Astrocyte (in vitro differentiated cells and primary cell): ENCODE measurements at regions not wholly inside any gene's neighbourhood (a gene's known extent, or its start where the extent isn't known, plus 50 kb on each side); places are given as distances from the start of the nearest gene placed in this dataset.

ENCODE experiments used
- DNase-seq: peaks from one replicate; pipeline ENCODE4 v3.0.0-alpha.2; 2010; ENCODE audit warnings: low read depth
- FAIRE-seq: peaks from 2 replicates; lab custom pipeline; 2011; peaks lifted over from hg19 to GRCh38; lab: Jason Lieb, UNC
- H2AFZ ChIP-seq: 2 replicates; pipeline ENCODE4 v1.6.0; 2012; ENCODE audit warnings: low read depth, low read length, inconsistent platforms
- H3K27ac ChIP-seq: 2 replicates; pipeline ENCODE4 v1.5.1; 2011; ENCODE audit warnings: low read depth, low read length, inconsistent platforms
- H3K27me3 ChIP-seq: 2 replicates; pipeline ENCODE4 v1.6.0; 2011; ENCODE audit warnings: low read length, inconsistent platforms; ENCODE audit not compliant: insufficient read depth
- H3K36me3 ChIP-seq: 2 replicates; pipeline ENCODE4 v1.5.1; 2011; ENCODE audit warnings: low read length, inconsistent platforms; ENCODE audit not compliant: insufficient read depth
- H3K4me1 ChIP-seq: 2 replicates; pipeline ENCODE4 v1.5.1; 2011; ENCODE audit warnings: low read length, inconsistent platforms; ENCODE audit not compliant: insufficient read depth
- H3K4me2 ChIP-seq: 2 replicates; pipeline ENCODE4 v1.6.0; 2012; ENCODE audit warnings: low read length, inconsistent platforms
- H3K4me3 ChIP-seq: 2 replicates; pipeline ENCODE4 v1.5.1; 2011; ENCODE audit warnings: low read depth, mild to moderate bottlenecking, low read length, inconsistent platforms; ENCODE audit not compliant: insufficient read depth
- H3K79me2 ChIP-seq: 2 replicates; pipeline ENCODE4 v1.6.0; 2012; ENCODE audit warnings: mild to moderate bottlenecking, low read length, inconsistent platforms; ENCODE audit not compliant: insufficient read depth
- H3K9ac ChIP-seq: 2 replicates; pipeline ENCODE4 v1.6.0; 2012; ENCODE audit warnings: mild to moderate bottlenecking, low read length, inconsistent platforms
- H3K9me3 ChIP-seq: 2 replicates; pipeline ENCODE4 v1.5.1; 2012; ENCODE audit warnings: low read depth, mild to moderate bottlenecking, low read length, inconsistent platforms; ENCODE audit not compliant: insufficient read depth
- H4K20me1 ChIP-seq: 2 replicates; pipeline ENCODE4 v1.6.0; 2012; ENCODE audit warnings: low read length, inconsistent platforms; ENCODE audit not compliant: insufficient read depth
- H3K27ac Mint-ChIP-seq: one replicate; pipeline ENCODE4 v1.8.0; 2021; ENCODE audit warnings: mild to moderate bottlenecking, mixed read lengths; ENCODE audit not compliant: unreplicated experiment
- H3K27me3 Mint-ChIP-seq: one replicate; pipeline ENCODE4 v1.8.0; 2021; ENCODE audit warnings: low read depth, mixed read lengths; ENCODE audit not compliant: unreplicated experiment
- H3K36me3 Mint-ChIP-seq: one replicate; pipeline ENCODE4 v1.8.0; 2021; ENCODE audit warnings: low read depth, mixed read lengths; ENCODE audit not compliant: unreplicated experiment
- H3K4me1 Mint-ChIP-seq: one replicate; pipeline ENCODE4 v1.8.0; 2021; ENCODE audit warnings: low read depth, mixed read lengths; ENCODE audit not compliant: unreplicated experiment
- H3K4me3 Mint-ChIP-seq: one replicate; pipeline ENCODE4 v1.8.0; 2021; ENCODE audit warnings: mild to moderate bottlenecking, moderate library complexity, mixed read lengths; ENCODE audit not compliant: unreplicated experiment
- H3K9me3 Mint-ChIP-seq: one replicate; pipeline ENCODE4 v1.8.0; 2021; ENCODE audit warnings: mild to moderate bottlenecking, mixed read lengths; ENCODE audit not compliant: unreplicated experiment
- EZH2 ChIP-seq: IDR thresholded peaks from 2 replicates; pipeline ENCODE4 v1.6.1; 2012; ENCODE audit warnings: mild to moderate bottlenecking, low read length, inconsistent platforms; ENCODE audit not compliant: insufficient read depth
- TF ChIP-seq, protein P1 (sequence below): IDR thresholded peaks from 2 replicates; pipeline ENCODE4 v1.5.1; 2011; ENCODE audit warnings: low read depth, mild to moderate bottlenecking, inconsistent platforms, low read length, moderate library complexity; ENCODE audit not compliant: insufficient read depth

DNA sequence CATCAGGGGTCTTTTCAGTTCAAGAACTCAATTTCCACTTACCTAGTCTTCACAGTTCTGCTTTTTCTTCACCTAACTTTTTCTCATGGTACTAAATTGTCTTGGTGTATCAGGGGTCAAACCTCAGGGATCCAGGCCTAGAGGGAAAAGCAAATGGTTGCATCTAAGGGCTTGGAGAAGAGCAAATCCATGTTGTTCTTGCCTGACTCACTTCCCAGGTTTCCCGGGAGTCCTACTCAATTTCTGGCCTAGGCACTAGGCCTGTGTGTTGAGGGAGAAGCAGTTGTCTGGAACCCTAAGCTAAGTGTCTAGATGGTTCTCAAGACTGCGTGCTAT, 191.9 kb upstream of the STK26 start:
- Histone ChIP-seq H3K27ac (peak overlapping the region; percentile 52), H3K79me2 (no peaks in the 10 kb centered on the region), H3K4me2 (peak overlapping the region; percentile 79), H3K9me3 (no peaks in the 10 kb centered on the region), H3K4me1 (no peaks in the 10 kb centered on the region), H3K27me3 (no peaks in the 10 kb centered on the region), H4K20me1 (no peaks in the 10 kb centered on the region), H2AFZ (peak overlapping the region; percentile 66), H3K4me3 (no peak overlapping the region), H3K36me3 (no peaks in the 10 kb centered on the region), H3K9ac (peak overlapping the region; percentile 38)
- no peaks in the 10 kb centered on the region for H3K27me3 Mint-ChIP-seq
- DNase-seq (no peak), FAIRE-seq (no peak)
- H3K27ac Mint-ChIP-seq = peak overlapping the region; percentile 88
- peaks cover 13% of the 10 kb centered on the region for H3K4me1 Mint-ChIP-seq
- H3K9me3 Mint-ChIP-seq = no peaks in the 10 kb centered on the region
- TF ChIP-seq EZH2 = no peak
- TF ChIP-seq, protein P1, sequence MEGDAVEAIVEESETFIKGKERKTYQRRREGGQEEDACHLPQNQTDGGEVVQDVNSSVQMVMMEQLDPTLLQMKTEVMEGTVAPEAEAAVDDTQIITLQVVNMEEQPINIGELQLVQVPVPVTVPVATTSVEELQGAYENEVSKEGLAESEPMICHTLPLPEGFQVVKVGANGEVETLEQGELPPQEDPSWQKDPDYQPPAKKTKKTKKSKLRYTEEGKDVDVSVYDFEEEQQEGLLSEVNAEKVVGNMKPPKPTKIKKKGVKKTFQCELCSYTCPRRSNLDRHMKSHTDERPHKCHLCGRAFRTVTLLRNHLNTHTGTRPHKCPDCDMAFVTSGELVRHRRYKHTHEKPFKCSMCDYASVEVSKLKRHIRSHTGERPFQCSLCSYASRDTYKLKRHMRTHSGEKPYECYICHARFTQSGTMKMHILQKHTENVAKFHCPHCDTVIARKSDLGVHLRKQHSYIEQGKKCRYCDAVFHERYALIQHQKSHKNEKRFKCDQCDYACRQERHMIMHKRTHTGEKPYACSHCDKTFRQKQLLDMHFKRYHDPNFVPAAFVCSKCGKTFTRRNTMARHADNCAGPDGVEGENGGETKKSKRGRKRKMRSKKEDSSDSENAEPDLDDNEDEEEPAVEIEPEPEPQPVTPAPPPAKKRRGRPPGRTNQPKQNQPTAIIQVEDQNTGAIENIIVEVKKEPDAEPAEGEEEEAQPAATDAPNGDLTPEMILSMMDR = no peak
- H3K4me3 Mint-ChIP-seq = peak overlapping the region; percentile 92
- no peaks in the 10 kb centered on the region for H3K36me3 Mint-ChIP-seq

DNA sequence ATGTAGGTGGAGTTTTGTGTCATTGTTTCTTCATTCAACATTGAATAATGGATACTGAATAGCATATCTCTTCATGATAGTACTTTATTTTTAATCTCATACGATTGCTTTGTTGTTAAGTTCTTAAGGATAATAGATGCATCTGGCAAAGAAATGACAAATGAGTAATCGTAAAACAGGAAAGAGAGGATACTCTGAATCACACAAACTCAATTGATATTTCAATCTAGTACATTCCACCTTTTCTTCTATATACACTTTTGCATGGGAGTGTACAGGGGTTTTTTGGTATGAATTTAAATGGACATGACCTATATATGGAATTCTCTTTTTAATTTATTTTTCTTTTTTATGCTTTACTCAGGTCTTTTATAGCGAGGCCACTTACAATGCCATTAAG, 186.9 kb upstream of the STK26 start:
- H3K4me1 Mint-ChIP-seq = peaks cover 3% of the 10 kb centered on the region
- H3K36me3 Mint-ChIP-seq = no peaks in the 10 kb centered on the region
- no peaks in the 10 kb centered on the region for H3K27me3 Mint-ChIP-seq
- FAIRE-seq = peak; percentile 86
- Histone ChIP-seq H3K9ac (no peak overlapping the region), H3K9me3 (no peaks in the 10 kb centered on the region), H3K27me3 (no peaks in the 10 kb centered on the region), H3K4me3 (no peak overlapping the region), H3K27ac (no peak overlapping the region), H3K4me1 (no peaks in the 10 kb centered on the region), H4K20me1 (no peaks in the 10 kb centered on the region), H3K4me2 (no peak overlapping the region), H3K79me2 (no peaks in the 10 kb centered on the region), H2AFZ (no peak overlapping the region), H3K36me3 (no peaks in the 10 kb centered on the region)
- H3K4me3 Mint-ChIP-seq = no peak overlapping the region
- no peaks in the 10 kb centered on the region for H3K9me3 Mint-ChIP-seq
- no peak overlapping the region for H3K27ac Mint-ChIP-seq
- no peak for TF ChIP-seq EZH2
- TF ChIP-seq, protein P1 = no peak
- DNase-seq = no peak

DNA sequence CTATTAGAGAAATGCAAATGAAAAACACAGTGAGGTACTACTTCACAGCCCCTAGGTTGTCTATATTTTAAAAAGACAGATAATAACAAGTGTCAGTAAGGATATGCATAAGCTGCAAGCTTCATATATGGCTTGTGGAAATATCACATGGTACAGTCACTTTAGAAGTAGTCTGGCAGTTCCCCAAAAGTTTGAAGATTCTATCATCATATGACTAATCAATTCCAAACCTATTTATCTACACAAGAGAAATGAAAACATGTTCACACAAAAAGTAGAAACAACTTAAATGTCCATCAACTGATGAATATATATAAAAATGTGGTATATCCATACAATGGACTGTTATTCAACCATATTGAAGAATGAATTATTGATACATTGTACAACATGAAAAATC, 185.8 kb upstream of the STK26 start:
- Histone ChIP-seq H3K9me3 (no peaks in the 10 kb centered on the region), H3K4me1 (no peaks in the 10 kb centered on the region), H3K4me3 (no peak overlapping the region), H3K9ac (no peak overlapping the region), H3K27me3 (no peaks in the 10 kb centered on the region), H3K27ac (no peak overlapping the region), H3K79me2 (no peaks in the 10 kb centered on the region), H4K20me1 (no peaks in the 10 kb centered on the region), H3K36me3 (no peaks in the 10 kb centered on the region), H2AFZ (no peak overlapping the region), H3K4me2 (no peak overlapping the region)
- peak; percentile 84 for FAIRE-seq
- Mint-ChIP-seq H3K4me3 (no peak overlapping the region), H3K36me3 (no peaks in the 10 kb centered on the region), H3K27me3 (no peaks in the 10 kb centered on the region), H3K9me3 (no peaks in the 10 kb centered on the region), H3K27ac (no peak overlapping the region), H3K4me1 (no peaks in the 10 kb centered on the region)
- TF ChIP-seq, protein P1 = no peak
- no peak for TF ChIP-seq EZH2
- no peak for DNase-seq
